GM23338 (cell line): ENCODE measurements at regions not wholly inside any gene's neighbourhood (a gene's known extent, or its start where the extent isn't known, plus 50 kb on each side); places are given as distances from the start of the nearest gene placed in this dataset.

Experiments
- ATAC-seq: fragments of 200-7000 bp; cut with Tn5 transposase; 3 replicates; pipeline ENCODE4 v1.9.1; 2020
- DNase-seq: peaks from one replicate; pipeline ENCODE4 v3.0.0-alpha.2; 2015; ENCODE audit warnings: low spot score
- H2AFZ ChIP-seq: fragments of 200-600 bp; sonication (generic); 2 replicates; pipeline ENCODE4 v1.8.0; 2016; ENCODE audit warnings: antibody characterized with exemption, mild to moderate bottlenecking, moderate library complexity
- H3F3A ChIP-seq: fragments of 200-600 bp; sonication (generic); replicated peaks from 2 replicates; pipeline ENCODE4 v1.8.0; 2017; ENCODE audit warnings: antibody characterized with exemption, mixed run types, low read depth
- H3K27ac ChIP-seq: fragments of 200-600 bp; sonication (generic); 2 replicates; pipeline ENCODE4 v1.6.1; 2016; ENCODE audit warnings: low read depth
- H3K27me3 ChIP-seq: fragments of 200-600 bp; sonication (generic); 2 replicates; pipeline ENCODE4 v1.8.0; 2016; ENCODE audit warnings: mild to moderate bottlenecking, mixed run types, moderate library complexity; ENCODE audit not compliant: insufficient read depth
- H3K36me3 ChIP-seq: fragments of 200-600 bp; sonication (generic); 2 replicates; pipeline ENCODE4 v1.8.0; 2016; ENCODE audit warnings: mild to moderate bottlenecking; ENCODE audit not compliant: insufficient read depth
- H3K4me1 ChIP-seq: fragments of 200-600 bp; sonication (generic); 2 replicates; pipeline ENCODE4 v1.8.0; 2016; ENCODE audit warnings: mild to moderate bottlenecking, moderate library complexity; ENCODE audit not compliant: insufficient read depth
- H3K4me2 ChIP-seq: fragments of 200-600 bp; sonication (generic); 2 replicates; pipeline ENCODE4 v1.7.1; 2017; ENCODE audit warnings: mixed run types
- H3K4me3 ChIP-seq: fragments of 200-600 bp; sonication (generic); 2 replicates; pipeline ENCODE4 v1.6.1; 2016; ENCODE audit warnings: mixed run types
- H3K79me2 ChIP-seq: fragments of 200-600 bp; sonication (generic); replicated peaks from 2 replicates; pipeline ENCODE4 v1.8.0; 2017; ENCODE audit warnings: mild to moderate bottlenecking; ENCODE audit not compliant: insufficient read depth
- H3K9me2 ChIP-seq: fragments of 200-600 bp; sonication (generic); 2 replicates; pipeline ENCODE4 v1.8.0; 2017; ENCODE audit not compliant: insufficient read depth
- H4K20me1 ChIP-seq: fragments of 200-600 bp; sonication (generic); replicated peaks from 2 replicates; pipeline ENCODE4 v1.8.0; 2017; ENCODE audit warnings: mild to moderate bottlenecking; ENCODE audit not compliant: insufficient read depth
- H3K27ac Mint-ChIP-seq: 2 replicates; pipeline ENCODE4 v1.8.0; 2020; ENCODE audit warnings: inconsistent platforms, mild to moderate bottlenecking, moderate library complexity, mixed read lengths
- H3K27me3 Mint-ChIP-seq: 3 replicates; pipeline ENCODE4 v1.8.0; 2022; ENCODE audit warnings: low read depth, mild to moderate bottlenecking, moderate library complexity, mixed read lengths, inconsistent platforms; ENCODE audit not compliant: insufficient read depth, poor library complexity
- H3K36me3 Mint-ChIP-seq: 3 replicates; pipeline ENCODE4 v1.8.0; 2021; ENCODE audit warnings: low read depth, mild to moderate bottlenecking, inconsistent platforms, moderate library complexity, mixed read lengths
- H3K4me1 Mint-ChIP-seq: 3 replicates; pipeline ENCODE4 v1.8.0; 2020; ENCODE audit warnings: mild to moderate bottlenecking, inconsistent platforms, mixed read lengths
- H3K4me3 Mint-ChIP-seq: 3 replicates; pipeline ENCODE4 v1.8.0; 2021; ENCODE audit warnings: moderate library complexity, mild to moderate bottlenecking, inconsistent platforms, mixed read lengths
- H3K9me3 Mint-ChIP-seq: 3 replicates; pipeline ENCODE4 v1.8.0; 2020; ENCODE audit warnings: moderate library complexity, mild to moderate bottlenecking, inconsistent platforms, mixed read lengths
- CREB1 ChIP-seq: fragments of 250-450 bp; sonication (Bioruptor Pico); IDR thresholded peaks from 2 replicates; pipeline ENCODE4 v1.5.0; 2020; ENCODE audit warnings: low read depth, mild to moderate bottlenecking, moderate library complexity
- CTCF ChIP-seq, 2 experiments: fragments of 200-600 bp in 1 of 2; sonication (generic) in 1 of 2; conservative IDR thresholded peaks; 2 replicates each; pipeline versions ENCODE4 v1.5.1 to v1.6.1; 2016 to 2017; ENCODE audit warnings: antibody characterized with exemption in 2 of 2, low read depth in 2 of 2, mild to moderate bottlenecking in 2 of 2, moderate library complexity in 1 of 2
- ETS1 ChIP-seq: IDR thresholded peaks from 2 replicates; pipeline ENCODE4 v1.6.1; 2016; ENCODE audit warnings: antibody characterized with exemption
- EZH2phosphoT487 ChIP-seq: fragments of 200-600 bp; sonication (generic); IDR thresholded peaks from one replicate; pipeline ENCODE4 v1.8.1; 2018; ENCODE audit warnings: antibody characterized with exemption; ENCODE audit not compliant: unreplicated experiment
- JUNB ChIP-seq: IDR thresholded peaks from one replicate; pipeline ENCODE4 v1.6.1; 2016; ENCODE audit warnings: antibody characterized with exemption; ENCODE audit not compliant: unreplicated experiment
- POLR2AphosphoS5 ChIP-seq: IDR thresholded peaks from 2 replicates; pipeline ENCODE4 v1.6.1; 2016; ENCODE audit warnings: antibody characterized with exemption, low read depth
- REST ChIP-seq: IDR thresholded peaks from one replicate; pipeline ENCODE4 v1.6.1; 2018; ENCODE audit warnings: antibody characterized with exemption; ENCODE audit not compliant: unreplicated experiment
- STAT1 ChIP-seq: IDR thresholded peaks from one replicate; pipeline ENCODE4 v1.6.1; 2016; ENCODE audit warnings: antibody characterized with exemption; ENCODE audit not compliant: unreplicated experiment
- ZNF114 ChIP-seq: fragments of 250-450 bp; sonication (Bioruptor Pico); IDR thresholded peaks from 2 replicates; pipeline ENCODE4 v1.5.0; 2020; ENCODE audit warnings: mild to moderate bottlenecking, moderate library complexity
- ZNF331 ChIP-seq: fragments of 250-450 bp; sonication (Bioruptor Pico); IDR thresholded peaks from 2 replicates; pipeline ENCODE4 v1.5.0; 2020; ENCODE audit warnings: low read depth, mild to moderate bottlenecking, moderate library complexity

GRCh38 chr11:122353561-122353960 is 237.5 kb upstream of the BLID start (continued):
- no peak for TF ChIP-seq JUNB
- TF ChIP-seq CREB1 (CRISPR knock-in tag), result no peak
- TF ChIP-seq CTCF (conservative IDR thresholded peaks at IDR 0.05; ENCODE audit: low read depth in 2 of 2), result no peak
- no peak for TF ChIP-seq ETS1

- Histone ChIP-seq H3K27me3 (no peaks in the 10 kb centered on the region), H3K4me1 (no peaks in the 10 kb centered on the region), H3F3A (no peaks in the 10 kb centered on the region), H3K9me2 (0 out of 2 replicates have a peak, but pooled peaks cover 5% of the 10 kb centered on the region), H3K4me3 (no peak overlapping the region), H3K4me2 (no peak overlapping the region), H4K20me1 (no peaks in the 10 kb centered on the region), H3K79me2 (no peaks in the 10 kb centered on the region), H2AFZ (no peak overlapping the region), H3K27ac (no peak overlapping the region), H3K36me3 (no peaks in the 10 kb centered on the region)
- Mint-ChIP-seq H3K4me3 (no peak overlapping the region), H3K9me3 (peaks cover 7% of the 10 kb centered on the region; the same call in 2 of the 3 replicates), H3K4me1 (no peaks in the 10 kb centered on the region), H3K27me3 (no peaks in the 10 kb centered on the region), H3K36me3 (no peaks in the 10 kb centered on the region), H3K27ac (no peak overlapping the region)
- DNase-seq, result no peak
- ATAC-seq, result no peak
- TF ChIP-seq POLR2AphosphoS5, result no peak
- TF ChIP-seq STAT1, result no peak
- TF ChIP-seq JUNB, result no peak
- no peak for TF ChIP-seq ZNF114 (CRISPR knock-in tag)
- TF ChIP-seq CTCF (conservative IDR thresholded peaks at IDR 0.05; ENCODE audit: low read depth in 2 of 2), result no peak
- TF ChIP-seq EZH2phosphoT487, result no peak
- no peak for TF ChIP-seq ZNF331
- TF ChIP-seq REST, result no peak
These were observed 232.8 kb upstream of the BLID start for GRCh38 chr11:122348659-122349409.
